ENCODE measurements at regions not wholly inside any gene's neighbourhood (a gene's known extent, or its start where the extent isn't known, plus 50 kb on each side); places are given as distances from the start of the nearest gene placed in this dataset.
A peak's percentile ranks its signal among the peaks of the same experiment; 100 is the strongest.

GRCh38 chr15:35161694-35162093 lies 76.6 kb upstream of the NANOGP8 start:
- no peak for DNase-seq (ENCODE audit: low read depth)

GRCh38 chr15:35159170-35159569 lies 74.1 kb upstream of the NANOGP8 start:
- DNase-seq (ENCODE audit: low read depth), result no peak

GRCh38 chr15:35151782-35152181 lies 66.7 kb upstream of the NANOGP8 start:
- DNase-seq (ENCODE audit: low read depth), result peak; percentile 9

- DNase-seq (ENCODE audit: low read depth), result no peak
Measured at GRCh38 chr15:35151381-35151780, 66.3 kb upstream of the NANOGP8 start.

- no peak for DNase-seq (ENCODE audit: low read depth)
Measured at GRCh38 chr15:35150361-35150760, 65.3 kb upstream of the NANOGP8 start.

- DNase-seq (ENCODE audit: low read depth), result no peak
Measured at GRCh38 chr15:35145336-35145735, 60.2 kb upstream of the NANOGP8 start.

GRCh38 chr15:35142578-35142977 lies 57.5 kb upstream of the NANOGP8 start:
- DNase-seq (ENCODE audit: low read depth), result no peak

GRCh38 chr15:35141743-35142471 lies 56.8 kb upstream of the NANOGP8 start:
- peak; percentile 92 for DNase-seq (ENCODE audit: low read depth)

- DNase-seq (ENCODE audit: low read depth), result no peak
Measured at GRCh38 chr15:35139822-35140221, 54.7 kb upstream of the NANOGP8 start.

- no peak for DNase-seq (ENCODE audit: low read depth)
Measured at GRCh38 chr15:35137190-35137574, 52.1 kb upstream of the NANOGP8 start.

- no peak for DNase-seq (ENCODE audit: low read depth)
Measured at GRCh38 chr15:35136321-35137189, 51.5 kb upstream of the NANOGP8 start.
